K562 (cell line): ENCODE measurements at regions not wholly inside any gene's neighbourhood (a gene's known extent, or its start where the extent isn't known, plus 50 kb on each side); places are given as distances from the start of the nearest gene placed in this dataset.

Experiments used
- ATAC-seq: fragments of 200-7000 bp; cut with Tn5 transposase; 3 replicates; pipeline ENCODE4 v1.9.1; 2020; ENCODE audit warnings: moderate library complexity
- BruUV-seq: library from RNA; stranded (reverse); fragments of 400-500 nt; replicated peaks from 2 replicates; lab custom pipeline; 2021; lab: Mats Ljungman, UMichigan
- CTCF ChIA-PET: fragments of 300-600 bp; formaldehyde crosslinking; extraction: SDS; loops from one replicate; lab custom pipeline; 2021; ENCODE audit warnings: low intra/inter-chr PET ratio; lab: Yijun Ruan, JAX
- POLR2A ChIA-PET: fragments of 300-600, 350-650 bp; sonication (Branson Sonifier 250); formaldehyde crosslinking; extraction: SDS; loops from one replicate; lab custom pipeline; 2021; ENCODE audit warnings: antibody characterized with exemption, inconsistent platforms; lab: Yijun Ruan, JAX
- DNase-seq, 4 experiments: peaks; one replicate each; pipeline versions ENCODE4 v3.0.0 to v3.0.0-alpha.2; 2011 to 2018; ENCODE audit warnings: low spot score in 3 of 4, mixed read lengths in 3 of 4; ENCODE audit errors: extremely low read depth in 1 of 4
- FAIRE-seq: peaks from 2 replicates; lab custom pipeline; 2011; peaks lifted over from hg19 to GRCh38; lab: Jason Lieb, UNC
- H2AFZ ChIP-seq: 2 replicates; pipeline ENCODE4 v1.6.0; 2011; ENCODE audit warnings: low read depth, low read length, control low read depth, inconsistent platforms
- H3K27ac ChIP-seq: fragments of 200-600 bp; 3 replicates; pipeline ENCODE4 v1.8.0; 2011; ENCODE audit warnings: low read depth, mild to moderate bottlenecking, control low read depth, inconsistent platforms, low read length, moderate library complexity, mixed read lengths; ENCODE audit errors: extremely low read depth
- H3K27me3 ChIP-seq, 2 experiments: fragments of 300-600 bp in 1 of 2; 2 replicates in 1 of 2; 3 replicates in 1 of 2; pipeline versions ENCODE4 v1.6.0 to v1.8.0; 2011; ENCODE audit warnings: inconsistent platforms in 2 of 2, low read length in 2 of 2, mild to moderate bottlenecking in 1 of 2, mixed read lengths in 1 of 2, moderate library complexity in 1 of 2; ENCODE audit not compliant: control insufficient read depth in 2 of 2, insufficient read depth in 2 of 2
- H3K36me3 ChIP-seq: fragments of 300-600 bp; 3 replicates; pipeline ENCODE4 v1.8.0; 2011; ENCODE audit warnings: mild to moderate bottlenecking, low read length, inconsistent platforms; ENCODE audit not compliant: control insufficient read depth, insufficient read depth
- H3K4me1 ChIP-seq, 2 experiments: fragments of 200-600 bp in 1 of 2; replicated peaks in 1 of 2; 2 replicates in 1 of 2; 3 replicates in 1 of 2; pipeline versions ENCODE4 v1.5.1 to v1.8.0; 2011; ENCODE audit warnings: inconsistent platforms in 2 of 2, low read length in 2 of 2, mild to moderate bottlenecking in 1 of 2, mixed read lengths in 1 of 2, moderate library complexity in 1 of 2; ENCODE audit not compliant: control insufficient read depth in 2 of 2, insufficient read depth in 2 of 2
- H3K4me2 ChIP-seq: 2 replicates; pipeline ENCODE4 v1.6.1; 2011; ENCODE audit warnings: low read length, control low read depth, inconsistent platforms, mixed read lengths; ENCODE audit not compliant: insufficient read depth
- H3K4me3 ChIP-seq: fragments of 200-600 bp; sonication (generic), shearing (Covaris generic); 2 replicates; pipeline ENCODE4 v1.5.1; 2016; ENCODE audit warnings: control low read depth, inconsistent platforms
- H3K79me2 ChIP-seq: fragments of 200-600 bp; 3 replicates; pipeline ENCODE4 v1.8.0; 2011; ENCODE audit warnings: low read length, inconsistent platforms; ENCODE audit not compliant: control insufficient read depth, insufficient read depth
- H3K9ac ChIP-seq, 2 experiments: 2 replicates each; pipeline versions ENCODE4 v1.6.0 to v1.6.1; 2011; ENCODE audit warnings: low read depth in 2 of 2, low read length in 2 of 2, control low read depth in 1 of 2, inconsistent platforms in 1 of 2, mild to moderate bottlenecking in 1 of 2, mixed read lengths in 1 of 2; ENCODE audit not compliant: insufficient read depth in 1 of 2
- H3K9me1 ChIP-seq: one replicate; pipeline ENCODE4 v1.6.0; 2011; ENCODE audit warnings: inconsistent platforms, mild to moderate bottlenecking, low read length, moderate library complexity; ENCODE audit not compliant: control insufficient read depth, insufficient read depth
- H3K9me3 ChIP-seq: replicated peaks from 2 replicates; pipeline ENCODE4 v1.5.1; 2011; ENCODE audit warnings: low read depth, low read length, inconsistent platforms; ENCODE audit not compliant: control insufficient read depth, insufficient read depth
- H4K20me1 ChIP-seq: replicated peaks from 2 replicates; pipeline ENCODE4 v1.6.1; 2011; ENCODE audit warnings: low read length, inconsistent platforms, mixed read lengths; ENCODE audit not compliant: control insufficient read depth, insufficient read depth
- BCL6 ChIP-seq: fragments of 250-450 bp; sonication (Bioruptor Pico); IDR thresholded peaks from 2 replicates; pipeline ENCODE4 v1.4.0; 2020
- C11orf30 ChIP-seq: fragments of 450-650 bp; IDR thresholded peaks from 2 replicates; pipeline ENCODE4 v1.6.1; 2016; ENCODE audit warnings: low read depth, mild to moderate bottlenecking
- COPS2 ChIP-seq: fragments of 450-650 bp; conservative IDR thresholded peaks from 2 replicates; pipeline ENCODE4 v1.6.1; 2016; ENCODE audit warnings: mild to moderate bottlenecking, moderate library complexity
- CREB5 ChIP-seq: fragments of 250-450 bp; sonication (Bioruptor Pico); IDR thresholded peaks from 2 replicates; pipeline ENCODE4 v1.5.0; 2020; ENCODE audit warnings: mild to moderate bottlenecking
- ETS2 ChIP-seq: IDR thresholded peaks from 2 replicates; pipeline ENCODE4 v1.6.1; 2016; ENCODE audit warnings: borderline replicate concordance, missing genetic modification characterization, mild to moderate bottlenecking, moderate library complexity, missing compliant biosample characterization; ENCODE audit not compliant: poor library complexity, severe bottlenecking
- KLF10 ChIP-seq: fragments of 250-450 bp; sonication (Bioruptor Pico); IDR thresholded peaks from 2 replicates; pipeline ENCODE4 v1.6.1; 2021; ENCODE audit warnings: matching md5 sums
- MECOM ChIP-seq: fragments of 250-450 bp; sonication (Bioruptor Pico); IDR thresholded peaks from 2 replicates; pipeline ENCODE4 v1.8.0; 2022; ENCODE audit warnings: inconsistent platforms
- MIER1 ChIP-seq: fragments of 450-650 bp; IDR thresholded peaks from 2 replicates; pipeline ENCODE4 v1.6.1; 2016; ENCODE audit warnings: antibody characterized with exemption, mild to moderate bottlenecking, low read depth
- NR0B1 ChIP-seq: fragments of 450-650 bp; IDR thresholded peaks from one replicate; pipeline ENCODE4 v1.6.1; 2018; ENCODE audit warnings: mild to moderate bottlenecking, moderate library complexity; ENCODE audit not compliant: partially characterized antibody
- RBM15 ChIP-seq: fragments of 200-400 bp; formaldehyde crosslinking; IDR thresholded peaks from 2 replicates; pipeline ENCODE4 v1.6.1; 2018; ENCODE audit warnings: mild to moderate bottlenecking, low read length, moderate library complexity; ENCODE audit not compliant: insufficient read depth
- TCFL5 ChIP-seq: fragments of 250-450 bp; sonication (Bioruptor Pico); conservative IDR thresholded peaks from 2 replicates; pipeline ENCODE4 v1.6.1; 2021; ENCODE audit warnings: mild to moderate bottlenecking, moderate library complexity, matching md5 sums
- ZBTB26 ChIP-seq: fragments of 450-650 bp; formaldehyde crosslinking; IDR thresholded peaks from 2 replicates; pipeline ENCODE4 v1.4.0; 2022; ENCODE audit warnings: missing genetic modification characterization
- ZNF695 ChIP-seq: fragments of 450-650 bp; formaldehyde crosslinking; IDR thresholded peaks from 2 replicates; pipeline ENCODE4 v1.4.0; 2020; ENCODE audit warnings: mild to moderate bottlenecking, moderate library complexity
- ZNF778 ChIP-seq: fragments of 450-650 bp; formaldehyde crosslinking; IDR thresholded peaks from 2 replicates; pipeline ENCODE4 v1.4.0; 2020; ENCODE audit warnings: mild to moderate bottlenecking, moderate library complexity
- WGBS: fragments of 100-300 bp; shearing (Covaris generic); methylation state at CpG from one replicate; pipeline ENCODE4 v1.1.6; 2016; ENCODE audit warnings: low coverage, mixed read lengths; ENCODE audit not compliant: insufficient coverage; ENCODE audit errors: missing lambda C conversion rate; 5-methylcytosine and 5-hydroxymethylcytosine counted together
- in situ Hi-C: fragments of 300-500 bp; cut with MboI; formaldehyde crosslinking; loops from 4 replicates; pipeline ENCODE4 v1.15.0; 2018; ENCODE audit warnings: inconsistent platforms, mixed read lengths
- intact Hi-C: fragments of 100-400 bp; cut with micrococcal nuclease; formaldehyde crosslinking; loops from 2 replicates; pipeline ENCODE4 v1.14.2; 2022

- TF ChIP-seq ZBTB26, result no peak
- TF ChIP-seq KLF10 (CRISPR knock-in tag), result no peak
- no peak for TF ChIP-seq BCL6
- no peak for TF ChIP-seq ETS2
- TF ChIP-seq ZNF778 (CRISPR knock-in tag), result no peak
- TF ChIP-seq COPS2, result no peak
Measured at GRCh38 chr3:7812490-7812889, 689.1 kb upstream of the LMCD1 start (continued).

GRCh38 chr3:7813365-7813764, 688.3 kb upstream of the LMCD1 start:
- H3K79me2 ChIP-seq, result no peaks in the 10 kb centered on the region
- FAIRE-seq (no peak), ATAC-seq (no peak), DNase-seq (no peak)
- H3K9ac ChIP-seq, result no peak overlapping the region
- H3K4me2 ChIP-seq, result no peak overlapping the region
- TF ChIP-seq TCFL5, result no peak
- TF ChIP-seq MECOM, result no peak
- no peak for TF ChIP-seq MIER1
- TF ChIP-seq ZNF695 (CRISPR knock-in tag), result no peak
- TF ChIP-seq RBM15, result no peak
- TF ChIP-seq NR0B1, result no peak
- TF ChIP-seq CREB5 (CRISPR knock-in tag), result no peak
- TF ChIP-seq C11orf30, result no peak
- H3K27ac ChIP-seq, result no peak overlapping the region
- no peaks in the 10 kb centered on the region for H3K4me1 ChIP-seq
- no peaks in the 10 kb centered on the region for H3K9me1 ChIP-seq
- in situ Hi-C loops, result no loop called here
- no peaks in the 10 kb centered on the region for H4K20me1 ChIP-seq
- ChIA-PET CTCF (no interaction called here), POLR2A (no interaction called here)
- no TSS peak for BruUV-seq
- no peaks in the 10 kb centered on the region for H3K36me3 ChIP-seq
- no peaks in the 10 kb centered on the region for H3K27me3 ChIP-seq
- intact Hi-C loops, result no loop called here
- 0% methylated on average over 1 of the region's 1 CpG for WGBS
- H3K4me3 ChIP-seq, result no peak overlapping the region
- H2AFZ ChIP-seq, result no peak overlapping the region
- no peaks in the 10 kb centered on the region; the same call in 1 of the 2 replicates for H3K9me3 ChIP-seq
